ENCODE measurements at regions not wholly inside any gene's neighbourhood (a gene's known extent, or its start where the extent isn't known, plus 50 kb on each side); places are given as distances from the start of the nearest gene placed in this dataset.

DNA sequence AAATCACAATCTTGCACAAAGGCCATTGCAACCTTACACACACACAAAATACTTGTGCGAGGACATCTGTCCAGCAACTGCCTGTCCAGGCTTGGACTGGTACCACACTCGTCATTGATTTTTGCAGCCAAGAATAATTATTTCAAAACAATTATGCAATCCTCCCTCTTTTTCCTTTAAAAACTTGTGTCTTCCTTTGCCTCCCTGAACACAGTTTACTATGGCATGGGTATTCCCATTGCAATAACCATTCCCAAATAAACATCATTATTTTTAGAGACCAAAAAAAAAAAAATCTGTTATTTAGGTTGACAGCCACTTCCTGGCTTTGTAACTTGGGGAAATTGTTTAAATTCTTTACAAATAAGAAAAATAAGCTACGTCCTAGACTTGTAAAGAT is 54.0 kb downstream of the C11orf91 start:
- H3K4me1 ChIP-seq (ENCODE audit: control insufficient read depth in 2 of 3, insufficient read depth in 2 of 3, low read depth in 1 of 3, low read length in 3 of 3): no peaks in the 10 kb centered on the region
- no peak for FAIRE-seq
- no peaks in the 10 kb centered on the region for H3K36me3 ChIP-seq (ENCODE audit: control insufficient read depth in 2 of 3, insufficient read depth in 3 of 3, low read length in 3 of 3)

GRCh38 chr11:33646168-33646567 is 54.5 kb downstream of the C11orf91 start:
- no peaks in the 10 kb centered on the region for H3K36me3 ChIP-seq (ENCODE audit: control insufficient read depth in 2 of 3, insufficient read depth in 3 of 3, low read length in 3 of 3)
- TF ChIP-seq, protein P1, sequence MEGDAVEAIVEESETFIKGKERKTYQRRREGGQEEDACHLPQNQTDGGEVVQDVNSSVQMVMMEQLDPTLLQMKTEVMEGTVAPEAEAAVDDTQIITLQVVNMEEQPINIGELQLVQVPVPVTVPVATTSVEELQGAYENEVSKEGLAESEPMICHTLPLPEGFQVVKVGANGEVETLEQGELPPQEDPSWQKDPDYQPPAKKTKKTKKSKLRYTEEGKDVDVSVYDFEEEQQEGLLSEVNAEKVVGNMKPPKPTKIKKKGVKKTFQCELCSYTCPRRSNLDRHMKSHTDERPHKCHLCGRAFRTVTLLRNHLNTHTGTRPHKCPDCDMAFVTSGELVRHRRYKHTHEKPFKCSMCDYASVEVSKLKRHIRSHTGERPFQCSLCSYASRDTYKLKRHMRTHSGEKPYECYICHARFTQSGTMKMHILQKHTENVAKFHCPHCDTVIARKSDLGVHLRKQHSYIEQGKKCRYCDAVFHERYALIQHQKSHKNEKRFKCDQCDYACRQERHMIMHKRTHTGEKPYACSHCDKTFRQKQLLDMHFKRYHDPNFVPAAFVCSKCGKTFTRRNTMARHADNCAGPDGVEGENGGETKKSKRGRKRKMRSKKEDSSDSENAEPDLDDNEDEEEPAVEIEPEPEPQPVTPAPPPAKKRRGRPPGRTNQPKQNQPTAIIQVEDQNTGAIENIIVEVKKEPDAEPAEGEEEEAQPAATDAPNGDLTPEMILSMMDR (IDR thresholded peaks at IDR 0.05; ENCODE audit: borderline replicate concordance, extremely low read depth, insufficient read depth): no peak
- H3K9ac ChIP-seq (ENCODE audit: low read length in 3 of 3): no peak overlapping the region
- intact Hi-C loops (cut with DNase I): no loop called here
- H3K27ac ChIP-seq (ENCODE audit: low read depth in 2 of 2, low read length in 2 of 2): no peak overlapping the region
- FAIRE-seq (no peak), DNase-seq (no peak)
- H3K27me3 ChIP-seq (ENCODE audit: control insufficient read depth, insufficient read depth, low read length): no peaks in the 10 kb centered on the region
- H3K4me3 ChIP-seq (ENCODE audit: low read length in 3 of 3): no peak overlapping the region
- H3K9me3 ChIP-seq (ENCODE audit: control insufficient read depth in 2 of 3, insufficient read depth in 1 of 3, low read length in 3 of 3): no peaks in the 10 kb centered on the region
- no peaks in the 10 kb centered on the region for H3K4me1 ChIP-seq (ENCODE audit: control insufficient read depth in 2 of 3, insufficient read depth in 2 of 3, low read depth in 1 of 3, low read length in 3 of 3)

More for the DNA sequence above, 54.0 kb downstream of the C11orf91 start:
- Histone ChIP-seq H3K27ac (ENCODE audit: low read depth in 2 of 2, low read length in 2 of 2) (no peak overlapping the region), H3K9me3 (ENCODE audit: control insufficient read depth in 2 of 3, insufficient read depth in 1 of 3, low read length in 3 of 3) (no peaks in the 10 kb centered on the region), H3K9ac (ENCODE audit: low read length in 3 of 3) (no peak overlapping the region), H3K27me3 (ENCODE audit: control insufficient read depth, insufficient read depth, low read length) (no peaks in the 10 kb centered on the region), H3K4me3 (ENCODE audit: low read length in 3 of 3) (no peak overlapping the region)
- TF ChIP-seq, protein P1 (IDR thresholded peaks at IDR 0.05; ENCODE audit: borderline replicate concordance, extremely low read depth, insufficient read depth): no peak
- no peak for DNase-seq
- intact Hi-C loops (cut with DNase I): no loop called here

DNA sequence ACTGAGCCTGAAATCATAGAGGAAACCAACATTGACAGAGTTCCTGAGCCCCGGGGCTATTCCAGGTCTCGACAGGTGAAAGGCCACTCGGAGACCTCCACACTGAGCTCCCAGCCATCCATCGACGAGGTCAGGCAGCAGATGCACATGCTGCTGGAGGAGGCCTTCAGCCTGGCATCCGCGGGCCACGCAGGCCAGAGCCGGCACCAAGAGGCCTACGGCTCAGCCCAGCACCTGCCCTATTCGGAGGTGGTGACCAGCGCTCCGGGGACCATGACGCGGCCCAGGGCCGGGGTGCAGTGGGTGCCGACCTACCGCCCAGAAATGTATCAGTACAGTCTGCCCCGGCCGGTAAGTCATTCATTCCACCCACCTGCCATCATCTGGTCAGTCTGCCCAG is 54.9 kb downstream of the C11orf91 start:
- FAIRE-seq (no peak), DNase-seq (no peak)
- Histone ChIP-seq H3K9me3 (ENCODE audit: control insufficient read depth in 2 of 3, insufficient read depth in 1 of 3, low read length in 3 of 3) (no peaks in the 10 kb centered on the region), H3K4me1 (ENCODE audit: control insufficient read depth in 2 of 3, insufficient read depth in 2 of 3, low read depth in 1 of 3, low read length in 3 of 3) (no peaks in the 10 kb centered on the region), H3K27me3 (ENCODE audit: control insufficient read depth, insufficient read depth, low read length) (no peaks in the 10 kb centered on the region), H3K36me3 (ENCODE audit: control insufficient read depth in 2 of 3, insufficient read depth in 3 of 3, low read length in 3 of 3) (no peaks in the 10 kb centered on the region), H3K27ac (ENCODE audit: low read depth in 2 of 2, low read length in 2 of 2) (no peak overlapping the region), H3K9ac (ENCODE audit: low read length in 3 of 3) (no peak overlapping the region), H3K4me3 (ENCODE audit: low read length in 3 of 3) (no peak overlapping the region)
- intact Hi-C loops (cut with DNase I): no loop called here
- TF ChIP-seq, protein P1 (IDR thresholded peaks at IDR 0.05; ENCODE audit: borderline replicate concordance, extremely low read depth, insufficient read depth): no peak

DNA sequence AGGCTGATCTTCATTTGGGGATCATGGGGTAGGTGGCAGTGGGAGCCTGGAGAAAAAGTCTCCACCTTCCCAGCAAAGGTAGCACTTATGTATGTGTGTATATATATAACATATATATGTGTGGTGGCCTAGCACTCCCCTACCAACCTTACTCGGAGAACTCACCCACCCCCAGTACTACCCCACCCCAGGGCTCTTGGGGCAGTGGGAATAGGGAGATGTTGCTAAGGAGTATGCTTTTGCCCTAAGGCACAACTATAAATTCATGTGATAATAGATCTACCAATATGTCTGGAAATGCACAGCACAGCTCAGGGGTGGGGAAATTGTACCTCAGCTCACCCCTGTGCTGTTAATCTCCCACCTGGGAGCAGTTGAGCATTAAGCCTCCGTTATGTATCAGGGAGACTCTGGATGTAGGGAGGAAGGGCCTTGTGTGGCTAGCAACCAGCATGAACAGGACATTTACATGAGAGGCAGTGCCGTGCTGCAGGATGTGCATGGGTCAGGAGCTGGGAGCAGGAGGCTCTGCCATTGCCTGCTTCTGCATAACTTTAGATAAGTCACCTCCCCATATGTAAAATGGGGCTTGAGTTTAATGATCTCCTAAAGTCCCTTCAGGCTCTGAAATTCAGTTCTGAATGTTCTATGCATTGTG is 57.3 kb downstream of the C11orf91 start:
- H3K4me3 ChIP-seq (ENCODE audit: low read length in 3 of 3): no peak overlapping the region
- H3K9ac ChIP-seq (ENCODE audit: low read length in 3 of 3): no peak overlapping the region
- FAIRE-seq (no peak), DNase-seq (no peak)
- no peak overlapping the region for H3K27ac ChIP-seq (ENCODE audit: low read depth in 2 of 2, low read length in 2 of 2)
- no peaks in the 10 kb centered on the region for H3K4me1 ChIP-seq (ENCODE audit: control insufficient read depth in 2 of 3, insufficient read depth in 2 of 3, low read depth in 1 of 3, low read length in 3 of 3)
- H3K36me3 ChIP-seq (ENCODE audit: control insufficient read depth in 2 of 3, insufficient read depth in 3 of 3, low read length in 3 of 3): no peaks in the 10 kb centered on the region
- H3K9me3 ChIP-seq (ENCODE audit: control insufficient read depth in 2 of 3, insufficient read depth in 1 of 3, low read length in 3 of 3): no peaks in the 10 kb centered on the region
- intact Hi-C loops (cut with DNase I): no loop called here
- H3K27me3 ChIP-seq (ENCODE audit: control insufficient read depth, insufficient read depth, low read length): no peaks in the 10 kb centered on the region
- TF ChIP-seq, protein P1 (IDR thresholded peaks at IDR 0.05; ENCODE audit: borderline replicate concordance, extremely low read depth, insufficient read depth): no peak
